Liver (tissue), 8 donors: ENCODE measurements at regions not wholly inside any gene's neighbourhood (a gene's known extent, or its start where the extent isn't known, plus 50 kb on each side); places are given as distances from the start of the nearest gene placed in this dataset.

Source experiments
- DNase-seq: peaks from one replicate; pipeline ENCODE4 v3.0.0-alpha.2; 2017; ENCODE audit warnings: low spot score
- H3K27ac ChIP-seq, 2 donors: one replicate each; pipeline ENCODE4 v1.7.0; 2013; ENCODE audit warnings: inconsistent platforms in 2 of 2, low read length in 2 of 2, control low read depth in 1 of 2, low read depth in 1 of 2, mild to moderate bottlenecking in 1 of 2
- H3K27me3 ChIP-seq, 4 donors: one replicate each; pipeline versions ENCODE4 v1.6.1 to v1.7.0; 2013; ENCODE audit warnings: low read length in 3 of 4, inconsistent platforms in 1 of 4, mild to moderate bottlenecking in 1 of 4, moderate library complexity in 1 of 4; ENCODE audit not compliant: control insufficient read depth in 4 of 4, insufficient read depth in 4 of 4
- H3K36me3 ChIP-seq, 4 donors: one replicate each; pipeline versions ENCODE4 v1.6.1 to v1.7.0; 2013; ENCODE audit warnings: low read length in 3 of 4, mild to moderate bottlenecking in 3 of 4, low read depth in 1 of 4, moderate library complexity in 1 of 4; ENCODE audit not compliant: control insufficient read depth in 4 of 4, insufficient read depth in 3 of 4
- H3K4me1 ChIP-seq, 4 donors: one replicate each; pipeline versions ENCODE4 v1.6.1 to v1.7.0; 2013; ENCODE audit warnings: low read length in 3 of 4, mild to moderate bottlenecking in 3 of 4, moderate library complexity in 1 of 4; ENCODE audit not compliant: control insufficient read depth in 4 of 4, insufficient read depth in 4 of 4
- H3K4me3 ChIP-seq, 3 donors: one replicate each; pipeline versions ENCODE4 v1.6.1 to v1.7.0; 2013; ENCODE audit warnings: low read length in 3 of 3, control low read depth in 1 of 3, low read depth in 1 of 3, mild to moderate bottlenecking in 1 of 3
- H3K9ac ChIP-seq, 2 donors: one replicate each; pipeline ENCODE4 v1.7.0; 2013; ENCODE audit warnings: low read length in 2 of 2, mild to moderate bottlenecking in 2 of 2, moderate library complexity in 2 of 2, control low read depth in 1 of 2, low read depth in 1 of 2
- H3K9me3 ChIP-seq, 4 donors: one replicate each; pipeline versions ENCODE4 v1.6.1 to v1.7.0; 2013; ENCODE audit warnings: low read length in 3 of 4; ENCODE audit not compliant: control insufficient read depth in 4 of 4
- ATF3 ChIP-seq: IDR thresholded peaks from 2 replicates; pipeline ENCODE4 v1.6.1; 2016; ENCODE audit warnings: antibody characterized with exemption
- CTCF ChIP-seq: fragments of 150-350 bp; IDR thresholded peaks from 2 replicates; pipeline ENCODE4 v1.5.1; 2017; ENCODE audit warnings: improper control_type of control experiment, low read depth, low read length; ENCODE audit not compliant: missing input control
- EGR1 ChIP-seq, 2 donors: IDR thresholded peaks; 2 replicates each; pipeline ENCODE4 v1.6.1; 2016 to 2018; ENCODE audit warnings: antibody characterized with exemption in 2 of 2, low read depth in 2 of 2
- FOXA1 ChIP-seq: IDR thresholded peaks from 2 replicates; pipeline ENCODE4 v1.6.1; 2016; ENCODE audit warnings: antibody characterized with exemption
- FOXA2 ChIP-seq: IDR thresholded peaks from 2 replicates; pipeline ENCODE4 v1.6.1; 2016; ENCODE audit warnings: antibody characterized with exemption
- GABPA ChIP-seq, 2 donors: IDR thresholded peaks in 1 of 2; conservative IDR thresholded peaks in 1 of 2; 2 replicates each; pipeline ENCODE4 v1.6.1; 2016; ENCODE audit warnings: antibody characterized with exemption in 2 of 2, mild to moderate bottlenecking in 1 of 2, moderate library complexity in 1 of 2
- HNF4A ChIP-seq, 2 donors: conservative IDR thresholded peaks; 2 replicates each; pipeline ENCODE4 v1.6.1; 2016; ENCODE audit warnings: antibody characterized with exemption in 2 of 2, mild to moderate bottlenecking in 2 of 2
- HNF4G ChIP-seq: IDR thresholded peaks from 2 replicates; pipeline ENCODE4 v1.6.1; 2016; ENCODE audit warnings: antibody characterized with exemption
- JUND ChIP-seq, 2 donors: IDR thresholded peaks; 2 replicates each; pipeline ENCODE4 v1.6.1; 2016; ENCODE audit warnings: antibody characterized with exemption in 2 of 2
- MAX ChIP-seq: IDR thresholded peaks from 2 replicates; pipeline ENCODE4 v1.6.1; 2016; ENCODE audit warnings: antibody characterized with exemption
- NR2F2 ChIP-seq: IDR thresholded peaks from 2 replicates; pipeline ENCODE4 v1.6.1; 2016; ENCODE audit warnings: antibody characterized with exemption
- RAD21 ChIP-seq, 2 donors: IDR thresholded peaks; 2 replicates each; pipeline ENCODE4 v1.6.1; 2016; ENCODE audit warnings: antibody characterized with exemption in 2 of 2, mild to moderate bottlenecking in 2 of 2
- REST ChIP-seq: IDR thresholded peaks from 2 replicates; pipeline ENCODE4 v1.6.1; 2016; ENCODE audit warnings: antibody characterized with exemption, mild to moderate bottlenecking
- RXRA ChIP-seq, 2 donors: IDR thresholded peaks; 2 replicates each; pipeline ENCODE4 v1.6.1; 2017 to 2018; ENCODE audit warnings: antibody characterized with exemption in 2 of 2, mild to moderate bottlenecking in 1 of 2
- SP1 ChIP-seq: IDR thresholded peaks from 2 replicates; pipeline ENCODE4 v1.6.1; 2018; ENCODE audit warnings: antibody characterized with exemption, mild to moderate bottlenecking
- TAF1 ChIP-seq: conservative IDR thresholded peaks from 2 replicates; pipeline ENCODE4 v1.6.1; 2016; ENCODE audit warnings: antibody characterized with exemption, mild to moderate bottlenecking
- YY1 ChIP-seq: IDR thresholded peaks from 2 replicates; pipeline ENCODE4 v1.6.1; 2016; ENCODE audit warnings: antibody characterized with exemption, mild to moderate bottlenecking
- ZBTB33 ChIP-seq: IDR thresholded peaks from 2 replicates; pipeline ENCODE4 v1.6.1; 2016; ENCODE audit warnings: antibody characterized with exemption
- WGBS: extraction: QIAGEN DNeasy Blood & Tissue Kit; methylation state at CpG from one replicate; pipeline ENCODE4 v1.1.7; 2013; 5-methylcytosine and 5-hydroxymethylcytosine counted together
- donor health status: healthy.
- donor health status: healthy.
- donor health status: healthy.
- donor health status: healthy.
- donor health status: healthy.

GRCh38 chr18:55086906-55087305 is 127.6 kb upstream of the CCDC68 start:
- 86% methylated on average over 3 of the region's 3 CpGs for WGBS
- no peak for DNase-seq
- Histone ChIP-seq H3K9ac (no peak overlapping the region), H3K27me3 (no peaks in the 10 kb centered on the region), H3K4me1 (no peaks in the 10 kb centered on the region), H3K27ac (no peak overlapping the region), H3K4me3 (no peak overlapping the region), H3K36me3 (no peaks in the 10 kb centered on the region), H3K9me3 (no peaks in the 10 kb centered on the region)
- TF ChIP-seq ATF3 = no peak
- no peak for TF ChIP-seq RXRA (IDR thresholded peaks at IDR 0.05)
- no peak for TF ChIP-seq YY1
- TF ChIP-seq MAX = no peak
- TF ChIP-seq ZBTB33 = no peak
- no peak for TF ChIP-seq GABPA (IDR thresholded peaks at IDR 0.05 in 1 of 2, conservative IDR thresholded peaks at IDR 0.05 in 1 of 2)
- TF ChIP-seq SP1 = no peak
- TF ChIP-seq REST = no peak
- TF ChIP-seq HNF4G = no peak
- TF ChIP-seq EGR1 (IDR thresholded peaks at IDR 0.05; ENCODE audit: low read depth in 2 of 2) = no peak
- no peak for TF ChIP-seq NR2F2
- no peak for TF ChIP-seq CTCF
- no peak for TF ChIP-seq HNF4A (conservative IDR thresholded peaks at IDR 0.05)
- no peak for TF ChIP-seq FOXA2
- TF ChIP-seq TAF1 = no peak
- no peak for TF ChIP-seq RAD21 (IDR thresholded peaks at IDR 0.05)
- no peak for TF ChIP-seq JUND (IDR thresholded peaks at IDR 0.05)
- TF ChIP-seq FOXA1 = no peak
